Testis (tissue), 2 donors: ENCODE measurements at regions not wholly inside any gene's neighbourhood (a gene's known extent, or its start where the extent isn't known, plus 50 kb on each side); places are given as distances from the start of the nearest gene placed in this dataset.

Source experiments
- CTCF ChIP-seq, 3 experiments: fragments of 450-650 bp in 2 of 3; fragments of 200-600 bp in 1 of 3; sonication (generic) in 1 of 3; IDR thresholded peaks; one replicate each; pipeline ENCODE4 v1.5.1; 2016 to 2019; ENCODE audit warnings: antibody characterized with exemption in 3 of 3, mild to moderate bottlenecking in 2 of 3, moderate library complexity in 1 of 3
- POLR2A ChIP-seq: fragments of 450-650 bp; IDR thresholded peaks from one replicate; pipeline ENCODE4 v1.6.1; 2017; ENCODE audit warnings: antibody characterized with exemption, mild to moderate bottlenecking, moderate library complexity

DNA sequence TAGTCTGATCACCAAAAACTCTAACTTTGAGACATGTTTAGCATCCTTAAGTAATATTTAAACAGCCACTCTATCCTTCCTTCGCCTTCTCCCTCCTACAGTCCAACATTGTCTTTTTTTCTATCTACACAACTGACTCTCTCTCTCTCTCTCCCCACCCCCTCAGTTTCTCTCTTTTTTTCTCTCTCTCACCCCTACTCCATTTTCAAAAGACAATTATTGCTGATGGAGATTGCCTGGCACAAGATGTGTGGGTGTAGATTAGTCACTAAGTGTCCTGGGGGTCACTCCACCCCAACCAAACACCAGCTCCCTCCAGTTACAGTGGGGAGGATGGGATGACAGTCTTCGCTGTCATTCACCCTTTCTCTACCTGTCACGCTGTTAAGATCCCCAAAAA, 94.5 kb upstream of the NFIA start:
- TF ChIP-seq POLR2A, result no peak
- no peak for TF ChIP-seq CTCF (IDR thresholded peaks at IDR 0.05)
